ENCODE measurements at regions not wholly inside any gene's neighbourhood (a gene's known extent, or its start where the extent isn't known, plus 50 kb on each side); places are given as distances from the start of the nearest gene placed in this dataset.

- DNase-seq = no peak
Measured at GRCh38 chr18:56115071-56116015, 523.0 kb downstream of the TXNL1 start.

GRCh38 chr18:56112984-56113383 lies 525.0 kb upstream of the TCF4 start:
- DNase-seq = no peak

GRCh38 chr18:56112013-56112749 lies 524.2 kb upstream of the TCF4 start:
- DNase-seq = no peak

GRCh38 chr18:56109757-56110156 lies 521.8 kb upstream of the TCF4 start:
- DNase-seq = no peak

- no peak for DNase-seq
Measured at GRCh38 chr18:56108478-56109367, 520.7 kb upstream of the TCF4 start.

GRCh38 chr18:56107821-56108477 lies 520.0 kb upstream of the TCF4 start:
- no peak for DNase-seq

- DNase-seq = no peak
Measured at GRCh38 chr18:56100090-56100722, 512.2 kb upstream of the TCF4 start.

- no peak for DNase-seq
Measured at GRCh38 chr18:56097621-56098020, 509.6 kb upstream of the TCF4 start.

GRCh38 chr18:56096861-56097260 lies 508.9 kb upstream of the TCF4 start:
- DNase-seq = no peak

GRCh38 chr18:56089612-56090258 lies 501.7 kb upstream of the TCF4 start:
- DNase-seq = no peak

- DNase-seq = no peak
Measured at GRCh38 chr18:56086786-56087185, 498.8 kb upstream of the TCF4 start.

- DNase-seq = no peak
Measured at GRCh38 chr18:56086176-56086575, 498.2 kb upstream of the TCF4 start.

- DNase-seq = no peak
Measured at GRCh38 chr18:56085551-56085950, 497.6 kb upstream of the TCF4 start.

- DNase-seq = no peak
Measured at GRCh38 chr18:56083523-56084287, 495.7 kb upstream of the TCF4 start.

GRCh38 chr18:56083097-56083521 lies 495.1 kb upstream of the TCF4 start:
- DNase-seq = no peak

GRCh38 chr18:56076723-56077122 lies 488.7 kb upstream of the TCF4 start:
- DNase-seq = no peak

- DNase-seq = no peak
Measured at GRCh38 chr18:56068701-56069100, 480.7 kb upstream of the TCF4 start.

- no peak for DNase-seq
Measured at GRCh38 chr18:56067969-56068671, 480.1 kb upstream of the TCF4 start.

GRCh38 chr18:56067214-56067894 lies 479.4 kb upstream of the TCF4 start:
- no peak for DNase-seq
